ENCODE measurements at regions not wholly inside any gene's neighbourhood (a gene's known extent, or its start where the extent isn't known, plus 50 kb on each side); places are given as distances from the start of the nearest gene placed in this dataset.

DNA sequence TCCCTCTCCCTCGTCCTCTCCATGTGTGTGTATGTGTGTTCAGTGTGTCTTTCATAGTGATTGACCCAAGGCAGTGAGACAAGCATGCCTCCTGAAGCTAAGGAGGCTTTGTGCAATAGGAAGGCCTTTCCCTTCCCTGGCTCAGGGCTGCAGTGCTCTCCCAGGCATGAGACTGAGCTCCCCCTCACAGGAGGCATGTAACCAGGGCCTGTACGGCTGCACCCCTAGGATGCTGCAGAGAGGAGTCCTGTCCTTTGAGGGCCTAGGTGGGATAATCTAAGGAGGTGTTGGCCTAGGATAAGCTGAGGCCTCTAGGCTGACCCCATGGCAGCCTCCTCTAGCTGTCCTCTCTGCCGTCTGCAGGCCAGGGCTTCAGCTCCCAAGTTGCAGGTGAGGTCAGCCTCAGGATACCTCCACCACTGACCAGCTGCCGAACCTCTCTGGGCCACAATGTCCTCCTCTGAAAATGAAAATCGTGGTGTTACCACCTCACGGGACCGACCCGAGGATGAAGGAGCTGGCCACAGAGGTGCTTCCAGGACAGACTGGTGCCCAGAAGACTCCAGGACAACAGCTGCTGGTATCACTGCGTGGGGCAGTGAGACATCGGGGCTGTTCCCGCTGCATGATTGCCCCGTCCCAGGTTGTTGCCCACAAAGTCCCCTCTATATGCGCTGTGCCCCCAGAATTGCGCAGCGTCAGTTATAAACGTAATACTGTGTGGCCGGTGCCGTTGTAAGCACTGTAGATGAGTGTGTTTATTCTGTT lies 129.6 kb downstream of the BARX1 start:
- TF ChIP-seq POLR2AphosphoS5 (IDR thresholded peaks at IDR 0.05) (no peak), POLR2A (IDR thresholded peaks at IDR 0.05) (no peak)
- TF ChIP-seq, protein P1, sequence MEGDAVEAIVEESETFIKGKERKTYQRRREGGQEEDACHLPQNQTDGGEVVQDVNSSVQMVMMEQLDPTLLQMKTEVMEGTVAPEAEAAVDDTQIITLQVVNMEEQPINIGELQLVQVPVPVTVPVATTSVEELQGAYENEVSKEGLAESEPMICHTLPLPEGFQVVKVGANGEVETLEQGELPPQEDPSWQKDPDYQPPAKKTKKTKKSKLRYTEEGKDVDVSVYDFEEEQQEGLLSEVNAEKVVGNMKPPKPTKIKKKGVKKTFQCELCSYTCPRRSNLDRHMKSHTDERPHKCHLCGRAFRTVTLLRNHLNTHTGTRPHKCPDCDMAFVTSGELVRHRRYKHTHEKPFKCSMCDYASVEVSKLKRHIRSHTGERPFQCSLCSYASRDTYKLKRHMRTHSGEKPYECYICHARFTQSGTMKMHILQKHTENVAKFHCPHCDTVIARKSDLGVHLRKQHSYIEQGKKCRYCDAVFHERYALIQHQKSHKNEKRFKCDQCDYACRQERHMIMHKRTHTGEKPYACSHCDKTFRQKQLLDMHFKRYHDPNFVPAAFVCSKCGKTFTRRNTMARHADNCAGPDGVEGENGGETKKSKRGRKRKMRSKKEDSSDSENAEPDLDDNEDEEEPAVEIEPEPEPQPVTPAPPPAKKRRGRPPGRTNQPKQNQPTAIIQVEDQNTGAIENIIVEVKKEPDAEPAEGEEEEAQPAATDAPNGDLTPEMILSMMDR (IDR thresholded peaks at IDR 0.05 in 8 of 11, conservative IDR thresholded peaks at IDR 0.05 in 3 of 11), result no peak
- 86 to 92% (median 90%) methylated on average over 16 to 18 of the region's 18 CpGs for WGBS, 5 donors
- H3K27ac ChIP-seq, result no peak overlapping the region
- H3K9me3 ChIP-seq, result peaks cover 0 to 7% (median 0%) of the 10 kb centered on the region in 8 donors
- H3K36me3 ChIP-seq, result no peaks in the 10 kb centered on the region
- H3K27me3 ChIP-seq (replicated peaks in 1 of 7), result peaks cover 0 to 97% (median 34%) of the 10 kb centered on the region in 7 donors
- peak; percentile 42 for DNase-seq
- no peak overlapping the region for H3K4me3 ChIP-seq
- H3K4me1 ChIP-seq, result peaks cover 0 to 21% (median 11%) of the 10 kb centered on the region in 6 donors
- intact Hi-C loops (cut with DNase I; ENCODE audit: low total_unique reads), result no loop called here

DNA sequence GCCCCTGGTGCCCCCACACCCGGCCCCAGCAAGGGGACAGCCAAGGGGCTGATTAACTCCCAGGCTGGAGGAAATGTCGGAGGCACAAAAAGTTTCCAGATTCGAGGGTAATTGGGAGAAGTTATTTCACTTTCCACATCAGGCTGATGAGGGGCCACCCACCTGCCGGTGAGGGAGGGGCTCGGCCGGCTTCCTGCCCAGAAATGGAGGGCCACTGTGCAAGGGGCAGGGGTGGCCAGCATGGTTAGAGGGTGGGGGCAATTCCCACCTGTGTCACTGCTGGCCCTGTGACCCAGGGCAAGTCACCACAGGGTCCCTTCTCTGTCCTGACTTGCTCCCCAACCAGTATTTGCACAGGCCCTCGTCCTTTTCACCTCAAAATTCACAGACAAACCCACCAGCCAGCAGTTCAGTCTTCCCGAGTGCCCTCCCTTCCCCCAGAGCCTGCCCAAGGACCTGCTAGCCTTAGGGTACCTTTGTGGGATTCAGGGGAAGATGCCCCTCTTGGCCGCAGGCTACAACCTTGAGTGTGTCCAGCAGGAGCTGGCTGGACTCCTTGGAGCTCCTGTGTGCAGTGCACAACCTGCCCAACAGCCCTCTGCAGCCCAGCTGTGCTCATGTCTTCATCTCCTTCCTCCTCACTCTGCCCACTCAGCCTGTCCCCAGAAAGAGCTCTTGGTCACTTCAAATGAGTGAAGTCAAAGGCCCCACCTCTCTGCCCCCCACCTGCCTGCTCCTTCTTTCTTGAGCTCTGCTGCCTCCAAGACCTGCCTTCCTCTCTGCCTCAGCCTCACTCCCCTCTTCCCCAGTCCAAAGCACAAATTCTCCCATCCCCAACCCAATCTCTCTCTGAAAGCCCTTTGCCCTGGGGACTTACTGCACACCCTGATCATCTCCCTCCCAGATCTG lies 130.5 kb downstream of the BARX1 start:
- H3K27me3 ChIP-seq (replicated peaks in 1 of 7), result peaks cover 0 to 97% (median 37%) of the 10 kb centered on the region in 7 donors
- no peak for TF ChIP-seq POLR2AphosphoS5 (IDR thresholded peaks at IDR 0.05)
- TF ChIP-seq POLR2A (IDR thresholded peaks at IDR 0.05), result no peak
- TF ChIP-seq, protein P1 (IDR thresholded peaks at IDR 0.05 in 8 of 11, conservative IDR thresholded peaks at IDR 0.05 in 3 of 11), result no peak
- no peaks in the 10 kb centered on the region for H3K36me3 ChIP-seq
- H3K27ac ChIP-seq, result no peak overlapping the region
- intact Hi-C loops (cut with DNase I; ENCODE audit: low total_unique reads), result no loop called here
- peak; percentile 64 for DNase-seq
- WGBS, 5 donors, result 58 to 78% (median 73%) methylated on average over 8 to 9 of the region's 9 CpGs
- H3K4me1 ChIP-seq, result peaks cover 0 to 21% (median 11%) of the 10 kb centered on the region in 6 donors
- H3K9me3 ChIP-seq, result peaks cover 0 to 7% (median 0%) of the 10 kb centered on the region in 8 donors
- H3K4me3 ChIP-seq, result no peak overlapping the region

DNA sequence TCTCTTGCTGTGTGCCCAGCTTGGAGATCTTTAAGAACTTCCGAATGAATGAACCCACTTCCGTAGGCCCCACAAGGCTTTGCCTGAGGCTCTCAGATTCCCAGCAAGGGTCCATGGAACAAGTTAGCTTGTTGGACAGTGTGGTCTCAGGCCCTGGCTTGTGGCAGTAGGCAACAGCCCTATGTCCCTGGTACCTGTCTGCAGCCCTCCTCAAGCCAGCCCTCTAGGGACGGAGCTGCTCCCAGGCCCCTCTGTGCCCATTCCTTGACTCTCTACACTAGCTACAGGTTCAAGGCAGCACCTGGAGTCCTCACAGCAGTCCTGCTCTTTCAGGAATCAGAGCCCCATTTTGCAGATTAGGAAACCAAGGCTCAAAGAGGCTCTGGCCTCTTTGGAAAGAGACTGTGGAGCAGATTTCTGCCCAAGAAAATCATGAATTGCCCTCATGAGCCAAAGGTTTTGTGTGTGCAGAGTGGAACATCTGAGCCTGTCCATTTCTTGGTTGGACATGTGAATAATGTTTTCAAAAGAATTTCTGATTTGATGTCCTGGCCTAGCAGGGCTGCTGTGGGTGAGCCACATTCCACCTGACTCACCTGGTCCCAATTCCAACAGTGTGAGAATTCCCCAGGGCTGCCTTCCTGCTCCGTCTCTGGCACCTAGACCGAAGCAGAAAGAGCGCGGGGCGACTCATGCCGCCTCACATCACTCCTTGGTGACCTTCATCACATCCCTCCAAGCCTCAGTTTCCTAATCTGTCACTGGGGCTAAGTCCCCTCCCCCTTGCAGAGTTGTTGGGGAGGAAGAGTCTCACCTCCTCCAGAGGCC lies 131.7 kb downstream of the BARX1 start:
- intact Hi-C loops (cut with DNase I; ENCODE audit: low total_unique reads), result no loop called here
- Histone ChIP-seq H3K4me1 (peaks cover 0 to 21% (median 11%) of the 10 kb centered on the region in 6 donors), H3K27ac (no peak overlapping the region), H3K4me3 (no peak overlapping the region), H3K27me3 (replicated peaks in 1 of 7) (peaks cover 0 to 97% (median 34%) of the 10 kb centered on the region in 7 donors), H3K36me3 (no peaks in the 10 kb centered on the region), H3K9me3 (peaks cover 0 to 7% (median 0%) of the 10 kb centered on the region in 8 donors)
- no peak for TF ChIP-seq POLR2A (IDR thresholded peaks at IDR 0.05)
- TF ChIP-seq POLR2AphosphoS5 (IDR thresholded peaks at IDR 0.05), result no peak
- TF ChIP-seq, protein P1 (IDR thresholded peaks at IDR 0.05 in 8 of 11, conservative IDR thresholded peaks at IDR 0.05 in 3 of 11), result no peak
- 76 to 92% (median 88%) methylated on average over 5 to 9 of the region's 9 CpGs for WGBS, 5 donors
- DNase-seq, result no peak

Measured in spleen (tissue), 11 donors.